A549 (cell line): ENCODE measurements at regions not wholly inside any gene's neighbourhood (a gene's known extent, or its start where the extent isn't known, plus 50 kb on each side); places are given as distances from the start of the nearest gene placed in this dataset.

Experiments
- ATAC-seq, 2 experiments: fragments of 200-7000 bp in 1 of 2; fragments of >200 bp in 1 of 2; cut with Nextera tagmentation in 1 of 2; cut with Tn5 transposase in 1 of 2; 3 replicates each; pipeline versions ENCODE4 v1.8.0 to v1.9.1; 2018 to 2020; ENCODE audit warnings: mild to moderate bottlenecking in 1 of 2, moderate library complexity in 1 of 2
- CTCF ChIA-PET: fragments of 300-600 bp; sonication (Branson Sonifier 250); formaldehyde crosslinking; extraction: SDS; loops from one replicate; lab custom pipeline; 2021; ENCODE audit warnings: antibody characterized with exemption, inconsistent platforms; lab: Yijun Ruan, JAX
- POLR2A ChIA-PET: fragments of 350-600 bp; formaldehyde crosslinking; extraction: SDS; loops from one replicate; lab custom pipeline; 2021; ENCODE audit warnings: antibody characterized with exemption, inconsistent platforms; lab: Yijun Ruan, JAX
- DNase-seq, 2 experiments: peaks; one replicate each; pipeline versions ENCODE4 v3.0.0 to v3.0.0-alpha.2; 2011 to 2016; ENCODE audit warnings: low read depth in 1 of 2, low spot score in 1 of 2
- FAIRE-seq: peaks from 2 replicates; lab custom pipeline; 2011; peaks lifted over from hg19 to GRCh38; lab: Jason Lieb, UNC
- H3K27ac ChIP-seq, 2 experiments: fragments of >200 bp; sonication (Bioruptor Twin); formaldehyde crosslinking; 3 replicates each; pipeline ENCODE4 v1.5.1; 2016 to 2017
- H3K4me1 ChIP-seq: fragments of >200 bp; sonication (Bioruptor Twin); formaldehyde crosslinking; 3 replicates; pipeline ENCODE4 v1.6.1; 2016
- H3K4me2 ChIP-seq: fragments of >200 bp; sonication (Bioruptor Twin); formaldehyde crosslinking; 3 replicates; pipeline ENCODE4 v1.6.1; 2016
- H3K4me3 ChIP-seq: fragments of >200 bp; sonication (Bioruptor Twin); formaldehyde crosslinking; 3 replicates; pipeline ENCODE4 v1.5.1; 2016
- H3K9me3 ChIP-seq: fragments of >200 bp; sonication (Bioruptor Twin); formaldehyde crosslinking; 3 replicates; pipeline ENCODE4 v1.6.1; 2016
- CHD4 ChIP-seq: fragments of 200-600 bp; sonication (generic); IDR thresholded peaks from 2 replicates; pipeline ENCODE4 v1.6.1; 2016; ENCODE audit warnings: antibody characterized with exemption, mild to moderate bottlenecking, borderline replicate concordance
- EHMT2 ChIP-seq: fragments of 200-600 bp; sonication (generic); IDR thresholded peaks from 2 replicates; pipeline ENCODE4 v1.6.1; 2016; ENCODE audit warnings: antibody characterized with exemption, low read depth, mild to moderate bottlenecking, moderate library complexity
- FOSL2 ChIP-seq, 2 experiments: fragments of 450-650 bp in 1 of 2; fragments of >200 bp in 1 of 2; sonication (Bioruptor Twin) in 1 of 2; formaldehyde crosslinking; IDR thresholded peaks; 2 replicates each; pipeline versions ENCODE4 v1.5.0 to v1.6.1; 2016 to 2020; ENCODE audit warnings: mild to moderate bottlenecking in 1 of 2, moderate library complexity in 1 of 2
- GATA3 ChIP-seq: IDR thresholded peaks from 2 replicates; pipeline ENCODE4 v1.6.1; 2012; ENCODE audit warnings: borderline replicate concordance
- HEYL ChIP-seq: fragments of 250-450 bp; sonication (Bioruptor Pico); IDR thresholded peaks from 2 replicates; pipeline ENCODE4 v1.8.0; 2021; ENCODE audit warnings: mild to moderate bottlenecking, moderate library complexity
- JUN ChIP-seq, 2 experiments: fragments of >200 bp; sonication (Bioruptor Twin); formaldehyde crosslinking; IDR thresholded peaks; 2 replicates in 1 of 2; 3 replicates in 1 of 2; pipeline ENCODE4 v1.6.1; 2016 to 2017
- MAFK ChIP-seq: fragments of 450-650 bp; IDR thresholded peaks from 2 replicates; pipeline ENCODE4 v1.6.1; 2014; ENCODE audit not compliant: partially characterized antibody
- MYC ChIP-seq: IDR thresholded peaks from 2 replicates; pipeline ENCODE4 v1.6.1; 2012; ENCODE audit warnings: mild to moderate bottlenecking, inconsistent platforms, low read length, improper control_type of control experiment, borderline replicate concordance
- NPAS2 ChIP-seq: fragments of 250-450 bp; sonication (Bioruptor Pico); IDR thresholded peaks from 2 replicates; pipeline ENCODE4 v1.8.0; 2022; ENCODE audit warnings: mild to moderate bottlenecking, moderate library complexity, borderline replicate concordance
- POLR2AphosphoS2 ChIP-seq: conservative IDR thresholded peaks from 2 replicates; pipeline ENCODE4 v1.6.1; 2012; ENCODE audit warnings: low read length, improper control_type of control experiment, inconsistent platforms
- RARB ChIP-seq: fragments of 250-450 bp; sonication (Bioruptor Pico); IDR thresholded peaks from 2 replicates; pipeline ENCODE4 v1.8.0; 2021; ENCODE audit warnings: mild to moderate bottlenecking, moderate library complexity
- RFX5 ChIP-seq: fragments of 450-650 bp; IDR thresholded peaks from 2 replicates; pipeline ENCODE4 v1.7.1; 2014; ENCODE audit warnings: antibody characterized with exemption, mild to moderate bottlenecking, moderate library complexity
- RNF2 ChIP-seq: fragments of 200-600 bp; sonication (generic); IDR thresholded peaks from 2 replicates; pipeline ENCODE4 v1.6.1; 2016; ENCODE audit warnings: low read depth, mild to moderate bottlenecking, antibody characterized with exemption, moderate library complexity, borderline replicate concordance
- TFCP2L1 ChIP-seq: fragments of 250-450 bp; sonication (Bioruptor Pico); IDR thresholded peaks from 2 replicates; pipeline ENCODE4 v1.5.0; 2021; ENCODE audit warnings: mild to moderate bottlenecking
- ZNF302 ChIP-seq: fragments of 250-450 bp; sonication (Bioruptor Pico); IDR thresholded peaks from 2 replicates; pipeline ENCODE4 v1.9.0; 2021; ENCODE audit warnings: inconsistent platforms, mild to moderate bottlenecking, moderate library complexity
- WGBS: methylation state at CpG from one replicate; pipeline ENCODE4 v1.1.6; 2017; ENCODE audit errors: missing lambda C conversion rate; 5-methylcytosine and 5-hydroxymethylcytosine counted together
- TF ChIP-seq, protein P1 (sequence below): IDR thresholded peaks from 2 replicates; pipeline ENCODE4 v1.6.1; 2012
- TF ChIP-seq, protein P2 (sequence below): fragments of 150-350 bp; IDR thresholded peaks from 2 replicates; pipeline ENCODE4 v1.6.1; 2014; ENCODE audit warnings: low read depth, mild to moderate bottlenecking, low read length
- TF ChIP-seq, protein P3 (sequence below): fragments of 250-450 bp; sonication (Bioruptor Pico); IDR thresholded peaks from 2 replicates; pipeline ENCODE4 v1.5.0; 2021; ENCODE audit warnings: mild to moderate bottlenecking, moderate library complexity, borderline replicate concordance
- TF ChIP-seq, protein P4 (sequence below): fragments of >200 bp; sonication (Bioruptor Twin); formaldehyde crosslinking; IDR thresholded peaks from 3 replicates; pipeline ENCODE4 v1.6.1; 2016
- TF ChIP-seq, protein P5 (sequence below): IDR thresholded peaks from 2 replicates; pipeline ENCODE4 v1.6.1; 2012

DNA sequence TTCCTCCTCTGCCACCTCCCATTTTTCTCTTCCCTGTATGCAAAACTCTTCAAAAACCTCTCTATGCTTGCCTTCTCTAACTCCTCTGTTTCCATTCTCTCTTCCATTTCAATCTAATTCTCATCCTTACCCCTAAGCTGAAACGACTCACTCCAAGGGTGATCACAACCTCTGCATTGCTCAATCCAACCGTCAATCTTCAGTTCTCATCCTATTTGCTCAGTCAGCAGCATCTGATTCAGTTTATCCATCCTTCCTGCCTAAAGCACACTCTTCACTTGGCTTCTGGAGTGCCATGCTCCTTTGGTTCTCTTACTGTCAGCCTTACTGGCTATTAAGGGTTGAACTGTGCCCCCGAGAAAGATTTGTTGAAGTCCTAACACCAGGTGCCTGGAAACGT, 163.5 kb upstream of the NEBL start:
- WGBS, result 45% methylated on average over 4 of the region's 4 CpGs
- Histone ChIP-seq H3K9me3 (peaks cover 19% of the 10 kb centered on the region; the same call in 2 of the 3 replicates), H3K27ac (no peak overlapping the region), H3K4me2 (no peak overlapping the region), H3K4me1 (no peaks in the 10 kb centered on the region), H3K4me3 (no peak overlapping the region)
- DNase-seq (no peak), FAIRE-seq (no peak), ATAC-seq (no peak)
- CTCF ChIA-PET, result no interaction called here
- no peak for TF ChIP-seq POLR2AphosphoS2
- peak; percentile 45 for TF ChIP-seq MAFK
- TF ChIP-seq EHMT2, result no peak
- TF ChIP-seq, protein P1, sequence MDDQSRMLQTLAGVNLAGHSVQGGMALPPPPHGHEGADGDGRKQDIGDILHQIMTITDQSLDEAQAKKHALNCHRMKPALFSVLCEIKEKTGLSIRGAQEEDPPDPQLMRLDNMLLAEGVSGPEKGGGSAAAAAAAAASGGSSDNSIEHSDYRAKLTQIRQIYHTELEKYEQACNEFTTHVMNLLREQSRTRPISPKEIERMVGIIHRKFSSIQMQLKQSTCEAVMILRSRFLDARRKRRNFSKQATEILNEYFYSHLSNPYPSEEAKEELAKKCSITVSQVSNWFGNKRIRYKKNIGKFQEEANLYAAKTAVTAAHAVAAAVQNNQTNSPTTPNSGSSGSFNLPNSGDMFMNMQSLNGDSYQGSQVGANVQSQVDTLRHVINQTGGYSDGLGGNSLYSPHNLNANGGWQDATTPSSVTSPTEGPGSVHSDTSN, result no peak
- no peak for TF ChIP-seq HEYL (CRISPR knock-in tag)
- TF ChIP-seq, protein P2, sequence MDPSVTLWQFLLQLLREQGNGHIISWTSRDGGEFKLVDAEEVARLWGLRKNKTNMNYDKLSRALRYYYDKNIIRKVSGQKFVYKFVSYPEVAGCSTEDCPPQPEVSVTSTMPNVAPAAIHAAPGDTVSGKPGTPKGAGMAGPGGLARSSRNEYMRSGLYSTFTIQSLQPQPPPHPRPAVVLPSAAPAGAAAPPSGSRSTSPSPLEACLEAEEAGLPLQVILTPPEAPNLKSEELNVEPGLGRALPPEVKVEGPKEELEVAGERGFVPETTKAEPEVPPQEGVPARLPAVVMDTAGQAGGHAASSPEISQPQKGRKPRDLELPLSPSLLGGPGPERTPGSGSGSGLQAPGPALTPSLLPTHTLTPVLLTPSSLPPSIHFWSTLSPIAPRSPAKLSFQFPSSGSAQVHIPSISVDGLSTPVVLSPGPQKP, result no peak
- POLR2A ChIA-PET, result no interaction called here

DNA sequence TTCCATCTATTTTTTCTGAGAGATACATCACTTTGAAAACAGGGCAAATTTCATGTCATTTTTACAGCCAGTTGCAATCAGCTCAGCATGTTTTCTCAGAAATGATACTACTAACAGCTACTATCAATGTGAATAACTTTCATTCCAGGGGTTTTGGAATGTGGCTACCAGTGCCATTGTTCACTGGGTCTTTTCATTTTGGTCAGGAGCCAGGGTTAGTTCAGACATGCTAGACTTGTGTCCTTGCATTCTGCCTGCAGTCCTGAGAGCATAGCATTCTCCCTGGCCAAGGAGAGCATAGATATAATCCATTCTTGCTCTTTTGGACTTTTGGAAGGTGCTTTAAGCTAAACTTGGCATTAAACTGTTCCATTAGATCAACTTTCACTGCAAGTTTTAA, 160.9 kb upstream of the NEBL start:
- no peak overlapping the region for H3K4me2 ChIP-seq
- POLR2A ChIA-PET, result no interaction called here
- H3K27ac ChIP-seq, result no peak overlapping the region
- FAIRE-seq (no peak), DNase-seq (no peak), ATAC-seq (no peak)
- peaks cover 19% of the 10 kb centered on the region; the same call in 2 of the 3 replicates for H3K9me3 ChIP-seq
- H3K4me3 ChIP-seq, result no peak overlapping the region
- no peaks in the 10 kb centered on the region for H3K4me1 ChIP-seq
- CTCF ChIA-PET, result interaction anchor here (2.8 kb wide), 1 partner anchor 20 kb away, joined by 10 read pairs; no protein-coding TSS in a partner anchor
- no peak for TF ChIP-seq ZNF302 (CRISPR knock-in tag)
- TF ChIP-seq, protein P2, result no peak
- no peak for TF ChIP-seq NPAS2 (CRISPR knock-in tag)
- TF ChIP-seq, protein P3, sequence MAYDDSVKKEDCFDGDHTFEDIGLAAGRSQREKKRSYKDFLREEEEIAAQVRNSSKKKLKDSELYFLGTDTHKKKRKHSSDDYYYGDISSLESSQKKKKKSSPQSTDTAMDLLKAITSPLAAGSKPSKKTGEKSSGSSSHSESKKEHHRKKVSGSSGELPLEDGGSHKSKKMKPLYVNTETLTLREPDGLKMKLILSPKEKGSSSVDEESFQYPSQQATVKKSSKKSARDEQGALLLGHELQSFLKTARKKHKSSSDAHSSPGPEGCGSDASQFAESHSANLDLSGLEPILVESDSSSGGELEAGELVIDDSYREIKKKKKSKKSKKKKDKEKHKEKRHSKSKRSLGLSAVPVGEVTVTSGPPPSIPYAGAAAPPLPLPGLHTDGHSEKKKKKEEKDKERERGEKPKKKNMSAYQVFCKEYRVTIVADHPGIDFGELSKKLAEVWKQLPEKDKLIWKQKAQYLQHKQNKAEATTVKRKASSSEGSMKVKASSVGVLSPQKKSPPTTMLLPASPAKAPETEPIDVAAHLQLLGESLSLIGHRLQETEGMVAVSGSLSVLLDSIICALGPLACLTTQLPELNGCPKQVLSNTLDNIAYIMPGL (CRISPR knock-in tag), result no peak
- no peak for TF ChIP-seq MYC
- TF ChIP-seq CHD4, result no peak
- TF ChIP-seq RFX5, result no peak

DNA sequence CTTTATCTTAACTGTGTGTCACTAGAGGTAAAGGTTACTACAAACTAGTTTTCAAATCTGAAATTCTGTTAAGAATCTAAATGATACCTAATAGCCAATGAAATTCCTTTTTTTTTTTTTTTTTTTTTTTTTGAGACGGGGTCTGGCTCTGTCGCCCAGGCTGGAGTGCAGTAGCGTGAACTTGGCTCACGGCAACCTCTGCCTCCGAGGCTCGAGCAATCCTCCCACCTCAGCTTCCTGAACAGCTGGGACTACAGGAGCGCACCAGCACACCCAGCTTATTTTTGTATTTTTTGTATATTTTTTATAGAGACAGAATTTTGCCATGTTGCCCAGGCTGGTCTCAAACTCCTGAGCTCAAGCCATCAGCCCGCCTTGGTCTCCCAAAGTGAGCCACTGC, 160.3 kb upstream of the NEBL start:
- Histone ChIP-seq H3K4me3 (no peak overlapping the region), H3K9me3 (peaks cover 19% of the 10 kb centered on the region; the same call in 2 of the 3 replicates), H3K27ac (no peak overlapping the region), H3K4me2 (no peak overlapping the region), H3K4me1 (no peaks in the 10 kb centered on the region)
- ATAC-seq (no peak), FAIRE-seq (no peak), DNase-seq (no peak)
- ChIA-PET CTCF (interaction anchor here (0.9 to 2.8 kb wide), 2 partner anchors 16 to 21 kb away, joined by 3 to 10 read pairs; no protein-coding TSS in a partner anchor), POLR2A (no interaction called here)
- 88% methylated on average over 8 of the region's 8 CpGs for WGBS
- no peak for TF ChIP-seq RARB (CRISPR knock-in tag)
- TF ChIP-seq GATA3, result no peak
- no peak for TF ChIP-seq TFCP2L1 (CRISPR knock-in tag)
- no peak for TF ChIP-seq MAFK
- no peak for TF ChIP-seq RNF2
- TF ChIP-seq FOSL2 (IDR thresholded peaks at IDR 0.05), result no peak
- no peak for TF ChIP-seq FOSL2 (CRISPR knock-in tag; IDR thresholded peaks at IDR 0.05)
- TF ChIP-seq, protein P4, sequence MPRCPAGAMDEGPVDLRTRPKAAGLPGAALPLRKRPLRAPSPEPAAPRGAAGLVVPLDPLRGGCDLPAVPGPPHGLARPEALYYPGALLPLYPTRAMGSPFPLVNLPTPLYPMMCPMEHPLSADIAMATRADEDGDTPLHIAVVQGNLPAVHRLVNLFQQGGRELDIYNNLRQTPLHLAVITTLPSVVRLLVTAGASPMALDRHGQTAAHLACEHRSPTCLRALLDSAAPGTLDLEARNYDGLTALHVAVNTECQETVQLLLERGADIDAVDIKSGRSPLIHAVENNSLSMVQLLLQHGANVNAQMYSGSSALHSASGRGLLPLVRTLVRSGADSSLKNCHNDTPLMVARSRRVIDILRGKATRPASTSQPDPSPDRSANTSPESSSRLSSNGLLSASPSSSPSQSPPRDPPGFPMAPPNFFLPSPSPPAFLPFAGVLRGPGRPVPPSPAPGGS, result no peak
- TF ChIP-seq, protein P5, sequence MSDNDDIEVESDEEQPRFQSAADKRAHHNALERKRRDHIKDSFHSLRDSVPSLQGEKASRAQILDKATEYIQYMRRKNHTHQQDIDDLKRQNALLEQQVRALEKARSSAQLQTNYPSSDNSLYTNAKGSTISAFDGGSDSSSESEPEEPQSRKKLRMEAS, result no peak
- TF ChIP-seq JUN (IDR thresholded peaks at IDR 0.05), result no peak
